BLaER1 (cell line): ENCODE measurements at regions not wholly inside any gene's neighbourhood (a gene's known extent, or its start where the extent isn't known, plus 50 kb on each side); places are given as distances from the start of the nearest gene placed in this dataset.

ENCODE experiments used
- H3K27ac ChIP-seq: shearing (Covaris generic); formaldehyde crosslinking; 2 replicates; pipeline ENCODE4 v1.8.1; 2022
- H3K27me3 ChIP-seq: shearing (Covaris generic); formaldehyde crosslinking; 2 replicates; pipeline ENCODE4 v1.8.1; 2022
- H3K36me3 ChIP-seq: shearing (Covaris generic); formaldehyde crosslinking; 2 replicates; pipeline ENCODE4 v1.8.1; 2022
- H3K4me1 ChIP-seq: shearing (Covaris generic); formaldehyde crosslinking; 2 replicates; pipeline ENCODE4 v1.8.1; 2022
- H3K4me2 ChIP-seq: shearing (Covaris generic); formaldehyde crosslinking; 2 replicates; pipeline ENCODE4 v1.8.1; 2022
- H3K4me3 ChIP-seq: shearing (Covaris generic); formaldehyde crosslinking; 2 replicates; pipeline ENCODE4 v1.8.1; 2022
- H3K9ac ChIP-seq: shearing (Covaris generic); formaldehyde crosslinking; 2 replicates; pipeline ENCODE4 v1.8.1; 2022
- H3K9me3 ChIP-seq: shearing (Covaris generic); formaldehyde crosslinking; 2 replicates; pipeline ENCODE4 v1.8.1; 2022
- H4K20me1 ChIP-seq: shearing (Covaris generic); formaldehyde crosslinking; 2 replicates; pipeline ENCODE4 v1.8.1; 2022
- Cebpa-rat ChIP-seq: shearing (Covaris generic); IDR thresholded peaks from 2 replicates; pipeline ENCODE4 v1.8.1; 2022

DNA sequence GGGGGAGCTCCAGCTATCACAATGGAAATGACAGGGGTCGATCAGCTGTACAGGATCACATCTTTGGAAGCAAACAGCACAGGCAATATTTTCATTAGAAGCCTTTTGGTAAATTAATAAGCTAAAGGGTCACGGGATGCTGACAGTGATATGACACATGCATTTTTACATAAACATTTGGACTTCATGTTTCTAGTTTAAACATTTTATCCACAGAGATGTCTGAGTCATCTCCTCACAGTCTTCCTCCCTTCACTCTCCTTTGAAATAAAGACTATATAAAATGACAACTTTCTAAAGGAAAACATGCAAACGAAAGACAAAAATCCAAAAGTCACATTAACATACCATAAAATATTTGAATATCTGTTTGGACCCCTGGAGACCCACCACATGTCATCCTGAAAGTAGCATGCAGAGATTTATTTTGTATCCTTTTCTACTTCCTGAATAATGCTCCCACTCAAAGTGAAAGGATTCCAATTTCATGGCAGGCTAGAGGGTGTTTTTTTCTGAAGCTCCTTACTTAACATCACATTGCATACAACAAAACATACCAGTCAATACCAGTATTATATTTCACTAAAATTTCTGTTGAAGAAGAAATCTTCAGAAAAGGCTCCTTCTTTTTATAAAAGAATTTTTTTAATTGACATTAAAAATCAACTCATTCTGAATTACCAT is 200.1 kb upstream of the PPARGC1A start:
- Histone ChIP-seq H4K20me1 (no peaks in the 10 kb centered on the region), H3K9ac (no peak overlapping the region), H3K4me2 (no peak overlapping the region), H3K9me3 (no peaks in the 10 kb centered on the region; the same call in 1 of the 2 replicates), H3K4me3 (no peak overlapping the region), H3K27me3 (no peaks in the 10 kb centered on the region), H3K27ac (no peak overlapping the region), H3K4me1 (no peaks in the 10 kb centered on the region), H3K36me3 (no peaks in the 10 kb centered on the region)
- no peak for TF ChIP-seq Cebpa-rat

DNA sequence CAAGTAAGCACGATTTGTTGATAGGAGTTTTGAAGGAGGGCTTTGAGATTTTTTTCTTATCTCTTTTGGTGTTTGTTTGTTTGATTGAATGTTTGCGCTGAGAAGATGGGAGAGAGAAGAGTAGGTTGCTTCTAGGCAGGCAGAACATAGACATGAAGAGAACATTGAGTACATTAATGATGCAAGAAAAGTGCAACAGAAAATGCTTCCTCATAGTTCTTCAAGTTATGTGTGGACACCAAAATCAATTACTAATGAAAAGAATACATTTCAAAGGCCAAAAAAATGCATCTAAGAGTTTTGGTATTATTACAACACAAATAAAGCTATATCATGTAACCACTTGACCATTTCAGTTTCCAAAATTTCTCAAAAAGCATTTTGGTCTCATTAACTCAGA is 191.0 kb upstream of the PPARGC1A start:
- Histone ChIP-seq H3K4me2 (no peak overlapping the region), H3K36me3 (no peaks in the 10 kb centered on the region), H4K20me1 (no peaks in the 10 kb centered on the region), H3K27me3 (no peaks in the 10 kb centered on the region), H3K4me3 (no peak overlapping the region), H3K9me3 (peaks cover 2% of the 10 kb centered on the region), H3K27ac (no peak overlapping the region), H3K4me1 (no peaks in the 10 kb centered on the region), H3K9ac (no peak overlapping the region)
- TF ChIP-seq Cebpa-rat: no peak

DNA sequence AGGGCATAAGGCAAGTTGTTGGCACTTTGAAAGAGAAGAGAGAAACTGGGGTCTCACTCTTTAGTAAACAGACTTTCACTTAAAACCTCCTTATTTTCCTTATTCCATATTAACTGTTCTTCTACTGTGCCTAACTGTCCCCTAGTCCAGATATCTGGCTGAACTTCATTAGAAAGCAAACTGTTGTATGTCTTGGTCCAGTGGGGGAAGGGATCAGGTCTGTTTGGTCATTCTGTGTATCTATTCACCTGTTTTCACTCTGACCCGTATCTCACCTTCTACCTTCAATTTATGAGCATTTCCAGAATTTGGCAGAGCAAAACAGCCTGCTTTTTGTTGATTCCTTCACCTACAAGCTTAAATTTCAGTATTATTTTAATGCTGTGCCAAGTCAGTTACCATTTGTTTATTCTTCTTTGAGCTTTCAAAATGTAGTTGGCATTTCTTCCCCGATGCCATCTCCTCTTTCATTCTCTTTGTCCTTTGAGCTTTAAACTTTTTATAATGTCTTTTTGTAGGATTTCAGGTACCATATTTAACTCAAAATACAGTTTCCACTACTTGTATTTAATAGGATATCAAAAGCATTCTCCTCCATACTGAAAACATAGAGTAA is 188.6 kb upstream of the PPARGC1A start:
- Histone ChIP-seq H4K20me1 (no peaks in the 10 kb centered on the region), H3K4me3 (no peak overlapping the region), H3K4me1 (no peaks in the 10 kb centered on the region), H3K9me3 (peaks cover 11% of the 10 kb centered on the region), H3K9ac (no peak overlapping the region), H3K27me3 (no peaks in the 10 kb centered on the region), H3K4me2 (no peak overlapping the region), H3K27ac (no peak overlapping the region), H3K36me3 (no peaks in the 10 kb centered on the region)
- no peak for TF ChIP-seq Cebpa-rat

DNA sequence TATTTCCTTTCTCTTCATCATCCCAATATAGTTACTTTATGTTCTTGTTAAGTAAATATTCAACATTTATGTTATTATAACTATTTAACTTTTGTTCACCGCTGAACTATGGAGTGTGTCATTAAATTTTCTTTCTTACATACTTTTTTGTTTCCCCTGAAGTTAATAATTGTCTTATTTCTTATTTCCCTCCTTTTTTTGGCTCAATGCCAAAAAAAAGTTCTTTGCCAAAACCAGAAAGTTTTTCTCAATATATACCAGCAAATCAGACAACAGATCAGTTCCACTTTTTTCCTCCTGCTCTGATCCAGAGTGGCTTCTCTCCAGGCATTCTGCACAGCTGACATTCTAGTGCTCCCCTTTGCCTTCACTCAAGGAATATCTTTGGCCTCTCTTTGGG is 187.0 kb upstream of the PPARGC1A start:
- H3K9ac ChIP-seq: no peak overlapping the region
- H3K4me3 ChIP-seq: no peak overlapping the region
- H3K27me3 ChIP-seq: no peaks in the 10 kb centered on the region
- H3K4me2 ChIP-seq: no peak overlapping the region
- no peaks in the 10 kb centered on the region for H3K36me3 ChIP-seq
- TF ChIP-seq Cebpa-rat: no peak
- no peaks in the 10 kb centered on the region for H3K4me1 ChIP-seq
- H3K9me3 ChIP-seq: peaks cover 11% of the 10 kb centered on the region
- H3K27ac ChIP-seq: no peak overlapping the region
- no peaks in the 10 kb centered on the region for H4K20me1 ChIP-seq

DNA sequence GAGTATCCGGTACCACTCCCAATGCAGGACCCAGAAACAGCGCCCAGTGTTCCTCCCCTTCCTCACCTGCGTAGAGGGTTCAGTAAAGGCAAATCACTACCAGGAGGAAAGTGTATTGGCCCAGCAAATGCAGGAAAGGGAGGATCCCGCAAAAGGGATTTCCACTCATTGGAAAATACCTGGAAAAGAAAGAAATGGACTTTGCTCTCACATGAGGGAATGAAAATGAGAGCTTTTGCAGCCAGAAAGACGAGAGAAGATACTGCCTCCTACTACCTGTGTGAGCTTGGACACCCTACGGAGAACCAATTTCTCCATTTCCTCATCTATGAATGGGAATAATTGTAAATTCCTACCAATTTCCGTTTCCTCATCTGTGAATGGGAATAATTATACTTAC is 184.1 kb upstream of the PPARGC1A start:
- Histone ChIP-seq H3K27ac (no peak overlapping the region), H4K20me1 (no peaks in the 10 kb centered on the region), H3K4me1 (no peaks in the 10 kb centered on the region), H3K4me2 (no peak overlapping the region), H3K27me3 (no peaks in the 10 kb centered on the region), H3K9me3 (peaks cover 11% of the 10 kb centered on the region), H3K4me3 (no peak overlapping the region), H3K36me3 (no peaks in the 10 kb centered on the region), H3K9ac (no peak overlapping the region)
- TF ChIP-seq Cebpa-rat: no peak

GRCh38 chr4:24071612-24072372 is 181.9 kb upstream of the PPARGC1A start:
- Histone ChIP-seq H3K9me3 (peaks cover 11% of the 10 kb centered on the region), H3K4me3 (no peak overlapping the region), H3K27me3 (no peaks in the 10 kb centered on the region), H3K27ac (no peak overlapping the region), H3K36me3 (no peaks in the 10 kb centered on the region), H3K4me1 (no peaks in the 10 kb centered on the region), H3K9ac (no peak overlapping the region), H3K4me2 (no peak overlapping the region), H4K20me1 (no peaks in the 10 kb centered on the region)
- TF ChIP-seq Cebpa-rat: no peak

DNA sequence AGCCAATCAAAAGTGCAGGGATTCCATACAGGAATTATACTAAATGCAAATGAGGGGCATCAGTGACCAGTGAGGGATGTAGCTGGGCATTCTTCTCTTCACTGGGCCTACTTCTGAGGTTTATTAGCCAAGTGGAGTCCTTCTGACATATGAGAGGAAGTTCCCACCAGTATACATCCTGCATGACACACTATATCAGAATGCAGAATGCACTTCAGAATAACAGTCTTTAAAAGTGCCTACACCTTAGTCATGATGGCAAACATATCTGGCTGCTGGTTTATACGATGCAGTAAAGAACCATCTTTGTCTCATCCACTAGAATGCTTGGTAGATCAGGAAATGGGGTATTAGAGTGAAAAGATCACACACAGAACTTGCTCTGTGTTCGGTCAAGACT is 180.3 kb upstream of the PPARGC1A start:
- no peaks in the 10 kb centered on the region for H4K20me1 ChIP-seq
- no peak overlapping the region for H3K27ac ChIP-seq
- no peak overlapping the region for H3K9ac ChIP-seq
- H3K4me3 ChIP-seq: no peak overlapping the region
- H3K4me1 ChIP-seq: no peaks in the 10 kb centered on the region
- H3K9me3 ChIP-seq: peaks cover 2% of the 10 kb centered on the region; the same call in 1 of the 2 replicates
- TF ChIP-seq Cebpa-rat: no peak
- no peak overlapping the region for H3K4me2 ChIP-seq
- H3K36me3 ChIP-seq: no peaks in the 10 kb centered on the region
- no peaks in the 10 kb centered on the region for H3K27me3 ChIP-seq

GRCh38 chr4:24067367-24068193 is 177.7 kb upstream of the PPARGC1A start:
- no peak for TF ChIP-seq Cebpa-rat
- Histone ChIP-seq H4K20me1 (no peaks in the 10 kb centered on the region), H3K36me3 (no peaks in the 10 kb centered on the region), H3K9me3 (no peaks in the 10 kb centered on the region), H3K4me3 (no peak overlapping the region), H3K9ac (no peak overlapping the region), H3K4me1 (no peaks in the 10 kb centered on the region), H3K4me2 (no peak overlapping the region), H3K27ac (no peak overlapping the region), H3K27me3 (no peaks in the 10 kb centered on the region)

DNA sequence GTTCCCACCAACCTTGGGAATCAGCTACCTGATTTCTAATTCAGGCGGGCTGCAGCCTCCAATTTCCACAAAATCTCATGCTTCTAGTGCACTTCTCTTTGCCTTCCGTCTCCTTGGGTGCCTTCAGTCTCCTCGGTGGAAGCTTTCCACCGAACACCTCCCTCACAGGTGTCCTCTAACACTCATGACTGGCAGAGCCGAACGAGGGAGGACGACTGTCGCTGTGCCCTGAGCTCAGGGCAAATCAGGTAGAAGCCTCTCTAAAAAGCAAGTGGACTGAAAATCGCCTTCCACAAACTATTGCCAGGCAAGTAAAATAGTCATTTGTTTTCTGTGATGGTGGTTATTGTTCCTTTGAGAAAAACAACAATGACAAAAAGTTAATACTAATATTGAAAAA is 176.1 kb upstream of the PPARGC1A start:
- H3K9me3 ChIP-seq: no peaks in the 10 kb centered on the region
- no peak overlapping the region for H3K27ac ChIP-seq
- H4K20me1 ChIP-seq: no peaks in the 10 kb centered on the region
- H3K4me1 ChIP-seq: no peaks in the 10 kb centered on the region
- no peaks in the 10 kb centered on the region for H3K36me3 ChIP-seq
- H3K4me2 ChIP-seq: no peak overlapping the region
- H3K9ac ChIP-seq: no peak overlapping the region
- H3K27me3 ChIP-seq: no peaks in the 10 kb centered on the region
- TF ChIP-seq Cebpa-rat: no peak
- H3K4me3 ChIP-seq: no peak overlapping the region
